GM12878 (cell line): ENCODE measurements at regions not wholly inside any gene's neighbourhood (a gene's known extent, or its start where the extent isn't known, plus 50 kb on each side); places are given as distances from the start of the nearest gene placed in this dataset.

Source experiments
- ATAC-seq: fragments of 200-7000 bp; cut with Tn5 transposase; 3 replicates; pipeline ENCODE4 v1.9.1; 2020; ENCODE audit warnings: mild to moderate bottlenecking, moderate library complexity
- BruUV-seq: library from RNA; stranded (reverse); fragments of 400-500 nt; replicated peaks from 2 replicates; lab custom pipeline; 2021; lab: Mats Ljungman, UMichigan
- CTCF ChIA-PET: fragments of 300-600 bp; sonication (Branson Sonifier 250); formaldehyde crosslinking; extraction: SDS; loops from one replicate; lab custom pipeline; 2021; ENCODE audit warnings: inconsistent platforms; lab: Yijun Ruan, JAX
- POLR2A ChIA-PET: fragments of 350-600 bp; formaldehyde crosslinking; extraction: SDS; loops from one replicate; lab custom pipeline; 2021; ENCODE audit warnings: inconsistent platforms; lab: Charles Lee
- RAD21 ChIA-PET: fragments of 300-600 bp; sonication (Branson Sonifier 250); formaldehyde crosslinking; loops from one replicate; lab custom pipeline; 2023; ENCODE audit warnings: antibody characterized with exemption; ENCODE audit not compliant: unreplicated experiment; lab: Charles Lee
- SMC1A ChIA-PET: fragments of 300-600 bp; sonication (Branson Sonifier 250); formaldehyde crosslinking; loops from one replicate; lab custom pipeline; 2023; ENCODE audit not compliant: unreplicated experiment, uncharacterized antibody; lab: Charles Lee
- DNase-seq: peaks from one replicate; pipeline ENCODE4 v3.0.0-alpha.2; 2011; ENCODE audit warnings: low read depth, low spot score
- FAIRE-seq: peaks from 3 replicates; lab custom pipeline; 2011; peaks lifted over from hg19 to GRCh38; lab: Jason Lieb, UNC
- H2AFZ ChIP-seq: 2 replicates; pipeline ENCODE4 v1.6.0; 2011; ENCODE audit warnings: low read depth, low read length, control low read depth; ENCODE audit not compliant: control insufficient read depth
- H3K27ac ChIP-seq: 2 replicates; pipeline ENCODE4 v1.5.1; 2011; ENCODE audit warnings: control low read depth; ENCODE audit not compliant: control insufficient read depth, insufficient read depth
- H3K27me3 ChIP-seq, 2 experiments: replicated peaks in 1 of 2; 2 replicates each; pipeline versions ENCODE4 v1.6.0 to v1.6.1; 2011; ENCODE audit warnings: low read length in 1 of 2; ENCODE audit not compliant: control insufficient read depth in 2 of 2, insufficient read depth in 2 of 2
- H3K36me3 ChIP-seq, 2 experiments: 2 replicates each; pipeline ENCODE4 v1.5.1; 2011; ENCODE audit warnings: low read length in 1 of 2; ENCODE audit not compliant: control insufficient read depth in 2 of 2, insufficient read depth in 2 of 2
- H3K4me1 ChIP-seq: 2 replicates; pipeline ENCODE4 v1.6.1; 2011; ENCODE audit warnings: mild to moderate bottlenecking, low read length, moderate library complexity, mixed read lengths; ENCODE audit not compliant: control insufficient read depth, insufficient read depth
- H3K4me2 ChIP-seq: 2 replicates; pipeline ENCODE4 v1.6.0; 2011; ENCODE audit warnings: control low read depth; ENCODE audit not compliant: control insufficient read depth, insufficient read depth
- H3K4me3 ChIP-seq: fragments of 200-600 bp; sonication (generic); 2 replicates; pipeline ENCODE4 v1.5.1; 2016
- H3K79me2 ChIP-seq: 2 replicates; pipeline ENCODE4 v1.6.0; 2011; ENCODE audit warnings: low read length; ENCODE audit not compliant: control insufficient read depth, insufficient read depth
- H3K9ac ChIP-seq: 2 replicates; pipeline ENCODE4 v1.8.0; 2011; ENCODE audit warnings: low read length, control low read depth, mixed read lengths; ENCODE audit not compliant: control insufficient read depth, insufficient read depth
- H3K9me3 ChIP-seq: replicated peaks from 3 replicates; pipeline ENCODE4 v1.5.1; 2011; ENCODE audit warnings: mild to moderate bottlenecking, low read length; ENCODE audit not compliant: control insufficient read depth, insufficient read depth
- H4K20me1 ChIP-seq: 2 replicates; pipeline ENCODE4 v1.6.0; 2011; ENCODE audit not compliant: control insufficient read depth, insufficient read depth
- ATF2 ChIP-seq: IDR thresholded peaks from 2 replicates; pipeline ENCODE4 v1.6.1; 2012; ENCODE audit warnings: low read length, inconsistent platforms
- CHD2 ChIP-seq: IDR thresholded peaks from 2 replicates; pipeline ENCODE4 v1.6.1; 2011; ENCODE audit warnings: low read depth, low read length, improper control_type of control experiment, borderline replicate concordance
- CUX1 ChIP-seq: IDR thresholded peaks from 2 replicates; pipeline ENCODE4 v1.6.1; 2012; ENCODE audit warnings: improper control_type of control experiment, low read depth, low read length; ENCODE audit not compliant: insufficient replicate concordance
- FOS ChIP-seq: IDR thresholded peaks from 3 replicates; pipeline ENCODE4 v1.6.1; 2011; ENCODE audit warnings: borderline replicate concordance; ENCODE audit not compliant: insufficient read length; ENCODE audit errors: extremely low read depth
- MYB ChIP-seq: fragments of 150-350 bp; IDR thresholded peaks from 2 replicates; pipeline ENCODE4 v1.6.1; 2014; ENCODE audit warnings: mild to moderate bottlenecking, low read depth, low read length, borderline replicate concordance
- RBBP5 ChIP-seq: fragments of 200-600 bp; sonication (generic); conservative IDR thresholded peaks from 2 replicates; pipeline ENCODE4 v1.6.1; 2016
- ZNF207 ChIP-seq: fragments of 450-650 bp; IDR thresholded peaks from 2 replicates; pipeline ENCODE4 v1.6.1; 2014; ENCODE audit warnings: antibody characterized with exemption, mild to moderate bottlenecking, borderline replicate concordance
- WGBS: methylation state at CpG from one replicate; pipeline ENCODE4 v1.1.6; 2016; ENCODE audit warnings: low lambda C conversion rate; ENCODE audit not compliant: insufficient replicate concordance, insufficient coverage; ENCODE audit errors: missing lambda C conversion rate; 5-methylcytosine and 5-hydroxymethylcytosine counted together
- in situ Hi-C: fragments of 300-500 bp; cut with MboI; formaldehyde crosslinking; loops from 9 replicates; pipeline ENCODE4 v1.14.3; 2018; ENCODE audit warnings: mixed read lengths
- intact Hi-C: fragments of 100-400 bp; cut with micrococcal nuclease; formaldehyde crosslinking; loops from one replicate; pipeline ENCODE4 v1.14.2; 2022; ENCODE audit not compliant: unreplicated experiment
- TF ChIP-seq, protein P1 (sequence below): fragments of 450-650 bp; formaldehyde crosslinking; IDR thresholded peaks from 2 replicates; pipeline ENCODE4 v1.4.0; 2020; ENCODE audit warnings: mild to moderate bottlenecking, moderate library complexity
- TF ChIP-seq, protein P2 (sequence below): fragments of 450-650 bp; IDR thresholded peaks from 2 replicates; pipeline ENCODE4 v1.6.1; 2017; ENCODE audit warnings: mild to moderate bottlenecking, moderate library complexity

- intact Hi-C loops, result no loop called here
- DNase-seq, result no peak
- H3K9me3 ChIP-seq, result no peaks in the 10 kb centered on the region
- no peak for ATAC-seq
- CTCF ChIA-PET, result no interaction called here
- FAIRE-seq, result no peak
- WGBS, result 0% methylated on average over 2 of the region's 2 CpGs
- no peak overlapping the region for H3K27ac ChIP-seq
- no peaks in the 10 kb centered on the region for H4K20me1 ChIP-seq
- H2AFZ ChIP-seq, result no peak overlapping the region
- TF ChIP-seq FOS, result no peak
- TF ChIP-seq CHD2, result no peak
- TF ChIP-seq RBBP5, result no peak
- TF ChIP-seq, protein P1, sequence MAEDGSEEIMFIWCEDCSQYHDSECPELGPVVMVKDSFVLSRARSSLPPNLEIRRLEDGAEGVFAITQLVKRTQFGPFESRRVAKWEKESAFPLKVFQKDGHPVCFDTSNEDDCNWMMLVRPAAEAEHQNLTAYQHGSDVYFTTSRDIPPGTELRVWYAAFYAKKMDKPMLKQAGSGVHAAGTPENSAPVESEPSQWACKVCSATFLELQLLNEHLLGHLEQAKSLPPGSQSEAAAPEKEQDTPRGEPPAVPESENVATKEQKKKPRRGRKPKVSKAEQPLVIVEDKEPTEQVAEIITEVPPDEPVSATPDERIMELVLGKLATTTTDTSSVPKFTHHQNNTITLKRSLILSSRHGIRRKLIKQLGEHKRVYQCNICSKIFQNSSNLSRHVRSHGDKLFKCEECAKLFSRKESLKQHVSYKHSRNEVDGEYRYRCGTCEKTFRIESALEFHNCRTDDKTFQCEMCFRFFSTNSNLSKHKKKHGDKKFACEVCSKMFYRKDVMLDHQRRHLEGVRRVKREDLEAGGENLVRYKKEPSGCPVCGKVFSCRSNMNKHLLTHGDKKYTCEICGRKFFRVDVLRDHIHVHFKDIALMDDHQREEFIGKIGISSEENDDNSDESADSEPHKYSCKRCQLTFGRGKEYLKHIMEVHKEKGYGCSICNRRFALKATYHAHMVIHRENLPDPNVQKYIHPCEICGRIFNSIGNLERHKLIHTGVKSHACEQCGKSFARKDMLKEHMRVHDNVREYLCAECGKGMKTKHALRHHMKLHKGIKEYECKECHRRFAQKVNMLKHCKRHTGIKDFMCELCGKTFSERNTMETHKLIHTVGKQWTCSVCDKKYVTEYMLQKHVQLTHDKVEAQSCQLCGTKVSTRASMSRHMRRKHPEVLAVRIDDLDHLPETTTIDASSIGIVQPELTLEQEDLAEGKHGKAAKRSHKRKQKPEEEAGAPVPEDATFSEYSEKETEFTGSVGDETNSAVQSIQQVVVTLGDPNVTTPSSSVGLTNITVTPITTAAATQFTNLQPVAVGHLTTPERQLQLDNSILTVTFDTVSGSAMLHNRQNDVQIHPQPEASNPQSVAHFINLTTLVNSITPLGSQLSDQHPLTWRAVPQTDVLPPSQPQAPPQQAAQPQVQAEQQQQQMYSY, result no peak
- TF ChIP-seq ZNF207, result no peak
- TF ChIP-seq, protein P2, sequence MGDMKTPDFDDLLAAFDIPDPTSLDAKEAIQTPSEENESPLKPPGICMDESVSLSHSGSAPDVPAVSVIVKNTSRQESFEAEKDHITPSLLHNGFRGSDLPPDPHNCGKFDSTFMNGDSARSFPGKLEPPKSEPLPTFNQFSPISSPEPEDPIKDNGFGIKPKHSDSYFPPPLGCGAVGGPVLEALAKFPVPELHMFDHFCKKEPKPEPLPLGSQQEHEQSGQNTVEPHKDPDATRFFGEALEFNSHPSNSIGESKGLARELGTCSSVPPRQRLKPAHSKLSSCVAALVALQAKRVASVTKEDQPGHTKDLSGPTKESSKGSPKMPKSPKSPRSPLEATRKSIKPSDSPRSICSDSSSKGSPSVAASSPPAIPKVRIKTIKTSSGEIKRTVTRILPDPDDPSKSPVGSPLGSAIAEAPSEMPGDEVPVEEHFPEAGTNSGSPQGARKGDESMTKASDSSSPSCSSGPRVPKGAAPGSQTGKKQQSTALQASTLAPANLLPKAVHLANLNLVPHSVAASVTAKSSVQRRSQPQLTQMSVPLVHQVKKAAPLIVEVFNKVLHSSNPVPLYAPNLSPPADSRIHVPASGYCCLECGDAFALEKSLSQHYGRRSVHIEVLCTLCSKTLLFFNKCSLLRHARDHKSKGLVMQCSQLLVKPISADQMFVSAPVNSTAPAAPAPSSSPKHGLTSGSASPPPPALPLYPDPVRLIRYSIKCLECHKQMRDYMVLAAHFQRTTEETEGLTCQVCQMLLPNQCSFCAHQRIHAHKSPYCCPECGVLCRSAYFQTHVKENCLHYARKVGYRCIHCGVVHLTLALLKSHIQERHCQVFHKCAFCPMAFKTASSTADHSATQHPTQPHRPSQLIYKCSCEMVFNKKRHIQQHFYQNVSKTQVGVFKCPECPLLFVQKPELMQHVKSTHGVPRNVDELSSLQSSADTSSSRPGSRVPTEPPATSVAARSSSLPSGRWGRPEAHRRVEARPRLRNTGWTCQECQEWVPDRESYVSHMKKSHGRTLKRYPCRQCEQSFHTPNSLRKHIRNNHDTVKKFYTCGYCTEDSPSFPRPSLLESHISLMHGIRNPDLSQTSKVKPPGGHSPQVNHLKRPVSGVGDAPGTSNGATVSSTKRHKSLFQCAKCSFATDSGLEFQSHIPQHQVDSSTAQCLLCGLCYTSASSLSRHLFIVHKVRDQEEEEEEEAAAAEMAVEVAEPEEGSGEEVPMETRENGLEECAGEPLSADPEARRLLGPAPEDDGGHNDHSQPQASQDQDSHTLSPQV, result no peak
- no peak for TF ChIP-seq CUX1
- no peak for TF ChIP-seq ATF2
- TF ChIP-seq MYB, result no peak
- no peaks in the 10 kb centered on the region for H3K79me2 ChIP-seq
- no peak overlapping the region for H3K9ac ChIP-seq
- SMC1A ChIA-PET, result interaction anchor here (0.9 kb wide), 1 partner anchor 30 kb away, joined by 3 read pairs; no protein-coding TSS in a partner anchor
- H3K4me1 ChIP-seq, result no peaks in the 10 kb centered on the region
- in situ Hi-C loops, result no loop called here
- H3K36me3 ChIP-seq, result no peaks in the 10 kb centered on the region
- POLR2A ChIA-PET, result no interaction called here
- RAD21 ChIA-PET, result no interaction called here
- no peaks in the 10 kb centered on the region for H3K27me3 ChIP-seq
- no TSS peak for BruUV-seq
- no peak overlapping the region for H3K4me3 ChIP-seq
- H3K4me2 ChIP-seq, result no peak overlapping the region
These were observed 379.9 kb downstream of the ADAM29 start for GRCh38 chr4:175297965-175298565.
